ENCODE measurements at regions not wholly inside any gene's neighbourhood (a gene's known extent, or its start where the extent isn't known, plus 50 kb on each side); places are given as distances from the start of the nearest gene placed in this dataset.

DNA sequence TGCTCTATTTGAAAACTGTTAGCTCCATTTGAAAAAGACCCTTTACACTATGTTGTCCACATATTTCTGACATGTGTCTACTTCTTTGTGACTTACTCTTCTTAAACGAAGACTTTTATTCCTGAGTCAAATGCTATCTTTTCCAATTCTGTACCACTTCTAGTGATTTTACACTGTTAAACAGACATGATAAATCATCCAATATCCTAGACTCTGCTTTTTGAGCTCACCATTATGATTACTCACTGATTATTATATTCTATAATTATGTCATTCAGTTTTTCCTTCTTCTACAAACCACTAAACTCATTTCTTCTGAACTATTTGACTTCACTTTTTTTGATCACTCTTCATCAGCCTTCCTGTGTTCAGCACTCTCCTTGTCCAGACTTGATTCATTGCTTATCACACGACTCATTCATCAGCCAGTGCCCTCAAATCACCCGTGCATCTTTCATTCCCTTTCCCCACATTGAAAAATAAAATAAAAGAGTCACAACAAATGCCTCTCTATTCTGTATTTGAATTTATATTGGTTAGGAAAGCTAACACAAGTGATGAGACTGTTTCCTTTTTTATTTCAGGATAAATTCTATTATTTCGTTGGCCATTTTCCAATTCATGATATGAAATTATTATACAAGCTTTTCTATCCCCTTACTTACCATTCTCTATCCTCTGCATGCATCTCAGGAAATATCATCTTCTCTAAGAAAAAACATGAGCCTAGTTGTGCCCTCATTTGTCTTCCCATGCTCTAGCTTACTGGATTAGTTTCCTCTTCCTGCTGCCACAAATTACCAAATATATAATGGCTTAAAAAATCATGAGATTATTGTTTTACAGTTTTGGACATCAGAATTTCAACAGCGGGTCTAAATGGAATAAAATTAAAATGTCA is 1482.1 kb upstream of the MIR17HG start:
- no peak for DNase-seq

DNA sequence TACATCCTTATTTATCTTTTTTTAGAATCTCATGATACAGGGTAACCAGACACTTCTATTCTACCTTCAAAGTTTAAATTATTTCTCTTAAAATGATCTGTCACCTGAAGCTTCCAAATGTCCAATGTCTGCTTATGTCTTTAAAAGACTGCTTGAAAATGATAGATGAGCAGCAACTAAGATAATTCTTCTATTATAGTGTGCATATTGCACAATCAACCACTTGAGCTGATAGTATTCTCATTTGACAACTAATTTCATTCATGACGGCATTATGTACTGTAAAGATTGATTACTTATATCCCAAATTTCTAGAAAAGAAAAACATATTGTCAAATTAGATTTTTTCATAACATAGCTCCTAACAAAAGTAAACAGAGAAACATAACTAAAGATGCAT is 1478.2 kb upstream of the MIR17HG start:
- DNase-seq: no peak

- no peak for DNase-seq
Measured at GRCh38 chr13:89878904-89879303, 1468.6 kb upstream of the MIR17HG start.

- DNase-seq: no peak
Measured at GRCh38 chr13:89880201-89880600, 1467.3 kb upstream of the MIR17HG start.

GRCh38 chr13:89883893-89884448 is 1463.5 kb upstream of the MIR17HG start:
- DNase-seq: no peak

GRCh38 chr13:89890806-89891205 is 1456.7 kb upstream of the MIR17HG start:
- no peak for DNase-seq

GRCh38 chr13:89891416-89891815 is 1456.1 kb upstream of the MIR17HG start:
- DNase-seq: no peak

- no peak for DNase-seq
Measured at GRCh38 chr13:89897681-89898080, 1449.8 kb upstream of the MIR17HG start.

- no peak for DNase-seq
Measured at GRCh38 chr13:89899302-89900103, 1448.0 kb upstream of the MIR17HG start.

DNA sequence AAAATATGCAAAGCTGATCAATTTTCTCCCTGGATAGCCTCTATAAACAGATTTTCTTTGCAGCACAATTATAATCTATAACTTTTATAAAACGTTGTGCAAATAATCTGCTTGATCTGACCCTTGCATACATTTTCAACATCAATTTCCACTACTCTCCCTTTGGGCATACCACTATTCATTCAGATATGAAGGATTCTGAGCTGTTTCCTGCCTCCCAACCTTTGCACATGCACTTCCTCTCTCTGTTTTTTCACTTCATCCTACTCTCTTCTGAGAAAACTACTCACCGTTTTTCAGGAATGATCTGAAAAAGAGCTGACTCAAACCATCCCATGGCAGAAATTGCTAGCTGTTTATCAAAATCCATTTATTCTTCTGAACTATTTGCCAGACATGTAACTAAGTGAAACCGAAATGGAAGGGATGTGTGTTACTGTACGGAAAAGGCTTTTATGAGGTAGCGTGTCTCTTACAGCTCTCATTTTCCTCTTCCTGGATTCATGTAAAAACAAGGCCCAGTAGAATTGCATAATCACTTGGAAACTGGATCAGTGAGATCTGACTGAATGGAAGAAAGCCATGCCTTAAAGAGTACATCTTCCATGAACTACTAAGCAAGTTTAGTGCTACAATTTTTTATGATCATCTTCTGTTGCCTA is 1447.3 kb upstream of the MIR17HG start:
- DNase-seq: no peak

- DNase-seq: no peak
Measured at GRCh38 chr13:89902223-89902622, 1445.3 kb upstream of the MIR17HG start.

DNA sequence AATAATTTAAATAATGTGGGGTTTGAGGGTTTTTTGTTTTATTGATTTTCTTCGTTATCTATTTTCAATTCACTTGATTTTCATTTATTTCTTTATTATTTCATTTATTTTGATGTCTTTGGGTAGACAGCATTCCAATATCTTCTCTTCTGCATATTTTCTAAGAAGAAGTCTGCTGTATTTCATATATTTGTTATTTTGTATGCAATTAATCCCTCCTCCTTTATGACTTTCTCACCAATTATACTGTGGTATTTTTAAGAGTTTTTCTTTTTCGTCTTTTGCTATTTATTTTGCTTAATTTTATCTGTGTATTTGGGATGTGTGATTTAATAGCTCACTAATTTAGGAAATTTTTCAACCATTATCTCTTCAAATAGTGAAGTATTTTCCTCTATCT is 1444.4 kb upstream of the MIR17HG start:
- no peak for DNase-seq

DNA sequence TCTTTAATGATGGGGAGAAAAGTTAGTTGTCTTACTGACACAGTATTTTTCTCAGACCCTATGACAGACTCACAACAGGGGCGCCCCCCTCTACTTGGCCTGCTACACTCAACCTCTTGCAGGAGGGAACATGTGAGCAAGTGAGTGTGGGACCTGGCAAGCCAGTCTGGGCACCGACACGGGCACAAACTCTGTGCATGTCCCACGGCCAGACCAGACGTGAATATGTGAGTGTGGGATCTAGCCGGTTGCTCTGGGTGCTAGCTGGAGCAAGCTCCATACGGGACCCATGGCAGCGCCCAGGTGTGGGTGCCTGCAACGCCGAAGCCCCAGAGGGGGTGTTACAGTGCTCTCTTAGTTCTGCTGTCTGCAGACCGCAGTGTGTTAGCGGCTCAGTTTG is 1437.3 kb upstream of the MIR17HG start:
- DNase-seq: no peak

DNA sequence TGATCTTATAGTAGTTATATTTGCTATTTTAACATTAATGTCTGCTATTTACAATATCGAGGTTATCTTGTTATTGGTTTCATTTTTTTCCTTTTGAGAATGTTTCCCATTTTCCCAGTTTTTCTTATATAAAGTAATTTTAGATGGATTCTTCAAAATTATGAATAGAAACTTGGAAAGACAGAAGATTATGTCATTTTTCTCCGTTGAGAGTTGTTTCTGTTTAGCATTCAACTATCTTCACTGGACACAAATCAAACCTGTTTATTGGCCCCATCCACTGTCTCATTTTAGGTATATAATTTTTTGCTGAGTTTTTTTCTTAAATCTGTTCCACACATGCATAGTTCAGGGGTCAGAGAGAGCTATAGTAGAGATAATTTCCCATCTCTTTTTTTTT is 1430.9 kb upstream of the MIR17HG start:
- DNase-seq: no peak

DNA sequence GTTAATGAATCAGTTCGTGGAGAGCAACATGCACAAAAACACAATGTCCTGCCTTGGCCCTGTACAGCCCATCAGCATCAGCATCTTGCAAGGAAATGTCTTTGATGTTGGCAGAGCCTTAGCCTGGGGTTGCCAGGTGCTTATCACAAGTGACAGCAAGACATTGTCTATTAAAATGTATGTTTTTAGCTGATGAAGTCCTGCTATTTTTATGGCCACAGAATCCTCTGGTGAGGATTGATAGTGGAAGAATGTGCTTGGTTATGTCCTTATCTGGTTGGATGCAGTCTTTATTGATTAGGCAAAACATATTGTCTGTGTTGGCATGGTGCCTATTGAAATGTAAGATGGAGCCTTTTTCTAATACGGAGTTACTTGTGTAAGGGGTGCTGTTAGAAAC is 1427.0 kb upstream of the MIR17HG start:
- DNase-seq: no peak

DNA sequence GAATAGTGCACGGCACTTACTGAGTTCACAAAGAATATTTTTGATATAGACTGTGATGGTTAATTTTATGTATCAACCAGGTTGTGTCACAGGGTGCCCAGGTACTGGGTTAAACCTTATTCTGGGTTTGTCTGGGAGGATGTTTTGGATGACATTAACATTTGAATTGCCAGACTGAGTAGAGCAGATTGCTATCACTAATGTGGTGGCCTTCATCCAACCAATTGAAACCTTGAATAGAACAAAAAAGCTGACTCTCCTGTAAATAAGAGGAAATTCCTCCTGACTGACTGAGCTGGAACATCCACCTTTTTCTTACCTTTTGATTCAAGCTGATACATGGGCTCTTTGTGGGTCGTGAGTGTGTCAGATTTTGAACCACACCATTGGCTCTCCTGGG is 1424.4 kb upstream of the MIR17HG start:
- no peak for DNase-seq

DNA sequence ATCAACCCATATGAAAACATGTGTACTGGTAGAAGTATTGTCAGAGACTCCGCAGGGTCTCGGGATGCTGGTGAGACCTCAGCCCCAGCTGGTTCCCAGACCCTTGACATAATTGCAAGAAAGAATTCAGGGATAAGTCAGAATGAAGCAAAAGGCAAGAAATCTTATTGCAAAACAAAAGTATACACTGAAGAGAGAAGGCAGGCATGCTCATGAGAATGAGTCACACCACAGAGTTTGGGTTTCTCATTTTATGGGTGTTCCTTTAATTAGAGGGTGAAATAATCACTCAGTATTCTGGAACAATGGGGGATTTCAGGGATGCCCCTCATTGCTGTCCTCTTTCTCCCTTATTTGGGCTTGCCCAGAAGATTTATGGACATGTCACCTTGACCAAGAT is 1423.8 kb upstream of the MIR17HG start:
- DNase-seq: no peak

GRCh38 chr13:89925107-89925506 is 1422.4 kb upstream of the MIR17HG start:
- DNase-seq: no peak

DNA sequence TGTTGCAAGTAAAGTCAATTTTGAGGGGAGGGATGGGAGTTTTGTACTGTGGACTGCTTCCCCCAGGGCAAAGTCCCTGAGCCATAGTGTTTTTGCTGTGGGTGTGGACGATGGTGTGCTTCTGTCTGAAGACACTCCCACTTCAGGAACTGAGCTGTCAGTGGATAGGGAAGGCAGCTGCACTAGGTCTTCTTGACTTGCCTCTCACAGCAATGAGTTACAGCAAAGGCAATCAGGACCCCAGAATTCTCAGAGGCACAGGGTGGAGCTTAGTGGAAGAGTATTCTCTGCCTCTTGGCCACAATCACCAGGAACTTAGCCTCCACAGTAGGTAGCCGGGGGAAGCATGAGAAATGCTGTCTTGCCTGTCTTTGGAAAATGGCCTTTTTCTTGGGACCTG is 1416.6 kb upstream of the MIR17HG start:
- no peak for DNase-seq

DNA sequence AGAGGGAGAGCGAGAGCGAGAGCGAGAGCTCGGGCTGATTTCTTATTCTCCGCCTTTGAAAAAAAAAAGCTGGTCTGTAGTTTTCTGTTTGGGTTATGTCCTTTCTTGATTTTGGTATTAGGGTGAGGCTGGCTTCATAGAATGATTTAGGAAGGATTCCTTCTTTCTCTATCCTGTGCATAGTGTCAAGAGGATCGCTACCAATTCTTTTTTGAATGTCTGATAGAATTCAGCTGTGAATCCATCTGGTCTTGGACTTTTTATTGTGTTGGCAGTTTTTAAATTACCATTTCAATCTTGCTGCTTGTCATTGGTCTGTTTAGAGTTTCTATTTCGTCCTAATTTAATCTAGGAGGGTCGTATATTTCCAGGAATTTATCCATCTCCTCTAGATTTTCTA is 1414.6 kb upstream of the MIR17HG start:
- no peak for DNase-seq

- no peak for DNase-seq
Measured at GRCh38 chr13:89936256-89936655, 1411.2 kb upstream of the MIR17HG start.

DNA sequence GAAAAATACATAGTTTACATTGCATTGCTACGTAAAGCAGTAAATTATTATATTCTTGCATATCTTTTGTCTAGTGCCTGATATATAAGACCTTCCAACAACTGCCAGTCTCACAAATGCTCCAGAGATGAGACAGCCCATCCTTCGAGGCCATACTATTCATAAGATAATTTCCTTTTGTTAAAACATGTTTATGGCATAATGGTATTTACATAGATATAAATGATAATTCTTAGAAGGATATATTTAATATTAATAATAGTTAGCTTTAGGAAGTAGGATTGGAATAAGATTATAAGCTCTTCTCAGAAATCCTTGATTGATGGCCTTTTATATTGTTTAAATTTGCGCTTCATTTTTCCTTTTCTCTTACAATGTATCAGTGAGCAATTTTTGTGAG is 1410.1 kb upstream of the MIR17HG start:
- DNase-seq: no peak

DNA sequence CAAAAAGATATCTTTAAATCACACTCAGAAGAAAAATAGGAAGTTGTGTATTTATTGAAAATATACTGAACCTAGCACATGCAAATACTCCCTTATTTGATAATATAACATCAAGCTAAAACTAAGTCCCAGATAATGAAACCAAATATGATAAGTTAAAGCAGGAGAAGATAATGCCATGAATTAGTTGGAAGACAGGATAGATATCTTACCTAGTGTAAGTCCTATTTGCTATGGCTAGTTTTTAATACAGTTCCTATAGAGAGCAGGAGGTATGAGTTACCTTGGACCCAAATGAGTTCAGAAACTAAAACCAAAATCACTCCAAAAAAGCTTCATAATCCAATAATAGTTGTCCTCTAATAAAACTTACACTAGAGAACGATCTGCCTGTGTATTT is 1407.1 kb upstream of the MIR17HG start:
- DNase-seq: no peak
